HG02884 (cell line): ENCODE measurements at regions not wholly inside any gene's neighbourhood (a gene's known extent, or its start where the extent isn't known, plus 50 kb on each side); places are given as distances from the start of the nearest gene placed in this dataset.
"Not testable (repeated sequence)": the region's sequence is repeated elsewhere in the genome, so short reads cannot be mapped to it uniquely, and the experiment has no call there.

Source experiments
- ATAC-seq: cut with Tn5 transposase; IDR thresholded peaks from one replicate; pipeline ENCODE4 v1.9.1; 2021; ENCODE audit warnings: mild to moderate bottlenecking, moderate library complexity; ENCODE audit not compliant: unreplicated experiment

DNA sequence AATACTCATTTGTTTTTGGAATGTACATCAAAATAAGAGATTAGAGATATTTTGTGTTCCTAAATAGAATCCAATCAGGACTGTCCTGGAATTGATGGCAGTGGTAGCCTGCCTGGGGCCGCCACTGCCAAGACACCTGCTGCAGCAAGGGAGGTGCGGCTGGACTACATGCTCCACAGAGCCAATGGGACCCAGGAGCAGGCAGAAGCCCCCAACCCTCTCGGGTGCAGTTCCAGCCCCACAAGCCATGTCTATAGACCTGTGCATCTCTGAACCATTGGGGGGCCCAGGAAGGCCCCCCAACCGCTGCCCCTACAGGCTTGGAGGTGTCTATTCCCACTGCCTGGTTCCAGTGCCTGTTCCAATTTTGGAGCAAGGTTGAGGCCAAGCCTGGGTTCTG lies 1524.3 kb downstream of the PCDH18 start:
- ATAC-seq, result no peak

DNA sequence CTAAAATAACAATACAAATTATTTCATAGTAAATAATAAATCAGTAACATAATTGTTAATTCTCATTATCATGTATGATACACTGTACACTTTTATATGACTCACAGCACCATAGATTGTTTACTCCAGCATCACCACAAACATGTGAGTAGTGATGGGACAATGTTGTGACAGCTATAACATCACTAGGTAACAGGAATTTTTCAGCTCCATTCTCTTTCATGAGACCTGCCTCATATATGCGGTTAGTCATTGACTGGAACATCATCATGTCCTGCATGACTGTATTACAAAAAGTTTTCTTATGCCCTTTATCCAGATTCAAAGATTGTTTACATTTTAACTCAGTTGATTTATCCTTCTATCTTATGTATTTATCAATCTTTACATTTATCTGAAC lies 1530.0 kb downstream of the PCDH18 start:
- no peak for ATAC-seq

DNA sequence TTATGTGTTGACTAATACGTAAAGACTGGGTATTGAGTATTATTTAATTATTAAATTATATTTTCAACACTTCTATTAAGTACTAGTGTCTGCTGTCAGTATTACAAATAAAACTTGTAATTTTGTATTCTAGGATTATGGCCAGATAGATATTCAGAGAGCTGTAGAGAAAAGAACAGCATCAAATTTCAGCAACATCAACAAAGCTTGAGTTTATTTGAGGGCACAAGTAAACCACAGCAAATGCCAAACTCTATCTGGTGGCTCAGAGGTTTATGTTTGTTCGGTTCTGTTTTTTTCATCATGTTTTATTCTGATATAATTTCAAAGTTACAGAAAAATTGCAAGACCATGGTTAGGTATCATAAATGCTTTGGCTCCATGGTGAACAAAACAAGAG lies 1530.5 kb downstream of the PCDH18 start:
- no peak for ATAC-seq

DNA sequence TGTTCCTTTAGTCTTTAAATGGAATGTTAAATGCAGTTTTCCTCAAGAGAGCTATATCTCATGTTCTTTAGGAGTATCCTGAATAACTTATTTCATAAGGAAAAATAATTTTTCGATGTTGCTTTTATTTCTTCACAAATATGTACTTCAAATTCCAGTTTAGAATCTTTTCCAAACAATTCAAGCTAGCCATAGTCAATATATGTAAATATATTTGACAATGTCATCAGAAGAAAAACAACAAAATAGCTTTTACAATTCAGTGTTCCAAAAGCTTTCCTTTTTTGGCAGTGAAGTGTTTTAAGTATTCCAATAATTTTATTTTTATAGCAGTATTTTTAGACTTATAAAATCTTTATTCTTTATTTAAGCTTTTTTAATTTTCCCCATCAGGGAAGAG lies 1532.0 kb downstream of the PCDH18 start:
- no peak for ATAC-seq

DNA sequence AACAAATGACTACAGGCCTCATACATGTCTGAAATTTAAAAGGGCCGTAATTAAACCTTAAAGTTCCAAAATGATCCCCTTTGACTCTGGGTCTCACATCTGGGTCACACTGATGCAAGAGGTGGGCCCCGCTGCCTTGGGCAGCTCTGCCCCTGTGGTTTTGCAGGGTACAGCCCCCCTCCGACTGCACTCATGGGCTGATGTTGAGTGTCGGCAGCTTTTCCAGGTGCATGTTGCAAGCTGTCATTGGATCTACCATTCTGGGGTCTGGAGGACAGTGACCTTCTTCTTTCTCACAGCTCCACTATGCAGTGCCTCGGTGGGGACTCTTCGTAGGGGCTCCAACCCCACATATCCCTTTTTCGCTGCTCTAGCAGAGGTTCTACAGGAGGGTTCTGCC lies 1537.9 kb downstream of the PCDH18 start:
- no peak for ATAC-seq

DNA sequence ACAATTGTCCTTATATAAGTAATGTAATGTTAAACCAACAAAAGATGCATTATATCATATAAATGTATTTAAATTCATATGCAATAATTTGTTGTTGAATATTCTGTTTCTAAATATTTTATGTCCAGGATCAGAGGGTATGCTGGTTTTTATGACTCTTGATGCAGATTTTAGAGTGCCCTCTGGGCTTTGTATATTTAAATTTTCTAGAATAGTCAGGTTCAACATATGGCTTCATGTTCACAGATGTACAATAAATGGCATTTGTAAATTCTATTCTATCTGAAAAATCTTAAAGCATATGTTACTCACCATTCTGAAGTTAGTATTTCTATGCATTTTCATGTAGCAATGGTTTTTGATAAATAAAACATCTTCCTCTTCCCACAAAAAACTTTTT lies 1555.4 kb downstream of the PCDH18 start:
- no peak for ATAC-seq

DNA sequence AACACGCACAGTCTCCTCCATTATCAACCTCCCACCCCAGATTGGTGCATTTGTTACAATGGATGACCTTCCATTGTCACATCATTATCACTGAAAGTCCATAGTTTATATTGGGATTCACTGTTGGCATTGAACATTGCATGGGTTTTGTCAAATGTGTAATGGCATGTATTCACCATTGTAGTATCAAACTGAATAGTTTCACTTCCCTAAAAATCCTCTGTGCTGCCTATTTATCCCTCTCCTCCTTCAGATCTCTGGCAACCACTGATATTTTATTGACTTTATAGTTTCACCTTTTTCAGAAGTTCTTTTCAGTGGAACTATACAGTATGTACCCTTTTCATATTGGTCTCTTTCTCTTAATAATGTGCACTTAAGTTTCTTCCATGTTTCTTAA lies 1565.4 kb downstream of the PCDH18 start:
- no peak for ATAC-seq

DNA sequence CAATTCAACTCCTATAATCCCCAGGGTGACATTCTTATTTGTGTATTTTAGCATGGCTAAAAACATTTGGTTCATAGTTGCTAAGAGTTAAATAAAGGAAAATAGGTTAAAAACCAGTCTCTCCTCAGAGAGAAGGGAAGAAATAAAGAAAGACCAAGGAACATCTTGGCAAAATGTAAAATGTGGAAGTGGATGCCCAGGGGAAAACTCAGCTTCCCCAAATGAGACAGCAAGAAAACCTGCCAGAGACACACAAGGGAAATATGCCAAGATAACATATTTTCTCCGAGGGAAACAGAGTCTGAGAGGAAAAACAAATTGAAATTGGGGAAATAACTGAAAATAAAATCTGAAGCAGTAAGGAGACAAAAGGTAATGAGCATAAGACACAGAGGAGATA lies 1569.3 kb downstream of the PCDH18 start:
- no peak for ATAC-seq

DNA sequence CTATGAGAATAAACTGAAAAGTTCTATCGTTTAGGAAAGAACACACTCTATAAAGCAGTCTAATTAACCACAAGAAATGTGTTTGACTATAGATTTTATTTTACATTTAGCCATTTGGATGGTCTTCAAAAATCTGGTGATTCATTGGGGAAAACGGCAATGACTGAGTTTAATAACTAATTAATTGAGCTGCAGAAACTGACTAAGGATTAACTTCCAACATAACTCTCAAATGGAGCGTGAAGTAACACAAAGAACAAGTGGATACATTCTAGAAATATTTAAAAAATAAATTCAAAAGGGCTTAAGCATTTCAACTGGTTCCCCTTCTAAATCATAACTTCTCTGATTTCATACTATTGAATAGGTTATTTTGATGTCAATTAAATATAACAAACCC lies 1582.4 kb downstream of the PCDH18 start:
- no peak for ATAC-seq

DNA sequence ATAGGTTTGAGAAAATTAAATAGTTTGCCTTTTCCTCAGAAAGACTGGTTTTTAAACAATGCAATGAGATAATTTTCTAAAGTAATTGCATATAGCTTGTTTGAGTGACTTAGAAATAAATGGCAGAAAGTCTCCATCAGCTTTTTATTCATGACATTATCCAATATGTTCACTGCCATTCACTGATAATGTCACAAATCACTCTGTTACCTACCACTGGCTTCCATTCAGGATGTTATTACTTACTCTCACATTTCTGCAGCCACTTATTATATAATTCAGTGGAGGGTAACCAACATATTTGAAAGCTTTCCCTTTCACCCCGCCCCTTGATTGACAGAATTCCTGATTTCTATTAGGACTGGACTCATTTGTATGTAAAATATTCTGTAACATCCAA lies 1583.5 kb downstream of the PCDH18 start:
- no peak for ATAC-seq

DNA sequence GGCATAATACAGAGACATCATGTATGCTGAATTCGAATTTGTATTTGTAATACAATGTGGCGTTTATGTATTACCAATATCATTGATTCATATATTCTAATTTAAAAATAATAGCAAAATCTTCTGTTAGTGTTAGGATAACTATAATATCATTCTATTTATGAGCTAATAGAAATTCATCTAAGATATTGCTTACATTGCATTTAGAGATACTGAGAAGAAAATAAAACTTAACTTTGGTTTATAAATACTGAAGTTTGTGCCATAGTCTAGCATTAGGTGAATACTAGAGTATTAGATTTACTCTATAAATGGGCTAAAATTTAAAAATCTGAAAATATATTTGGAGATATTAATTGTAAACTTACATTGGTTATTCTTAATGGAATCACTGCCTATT lies 1590.6 kb downstream of the PCDH18 start:
- ATAC-seq, result no peak

DNA sequence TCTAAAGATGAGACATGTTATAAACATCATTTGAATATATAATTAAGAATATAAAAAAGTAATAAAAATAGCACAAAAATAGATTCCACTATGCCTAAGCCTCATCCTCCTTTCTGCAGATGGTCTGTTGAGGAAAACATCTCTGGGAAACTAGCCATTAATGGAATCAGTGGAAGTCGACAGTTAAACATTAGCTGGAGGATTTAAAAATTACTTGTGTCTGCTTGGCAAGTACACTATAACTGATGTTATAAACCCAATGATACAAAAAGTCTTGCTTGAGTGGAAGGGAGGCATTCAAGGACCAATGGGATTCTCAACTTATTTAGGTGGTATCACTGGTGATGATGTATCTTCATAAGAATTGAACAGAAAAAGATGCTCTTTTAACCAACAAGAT lies 1598.3 kb downstream of the PCDH18 start:
- no peak for ATAC-seq

DNA sequence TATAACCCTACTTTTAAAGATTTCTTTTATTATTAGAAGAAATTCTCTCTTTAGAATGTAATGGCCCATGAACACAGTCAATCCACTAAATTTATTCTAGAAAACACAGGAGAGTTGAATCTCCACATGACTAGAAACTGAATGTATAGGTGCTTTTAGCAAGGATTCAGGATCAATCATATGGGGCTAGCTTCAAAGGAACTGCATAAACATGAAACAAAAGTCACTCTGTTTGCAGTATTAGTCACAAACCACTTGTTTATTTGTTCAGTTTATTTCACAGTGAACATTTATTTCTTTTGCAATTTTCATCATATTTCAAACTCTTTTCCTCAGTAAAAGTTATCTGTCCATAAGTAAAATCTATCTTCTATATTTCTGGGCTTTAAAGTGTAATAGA lies 1604.6 kb downstream of the PCDH18 start:
- ATAC-seq, result no peak

DNA sequence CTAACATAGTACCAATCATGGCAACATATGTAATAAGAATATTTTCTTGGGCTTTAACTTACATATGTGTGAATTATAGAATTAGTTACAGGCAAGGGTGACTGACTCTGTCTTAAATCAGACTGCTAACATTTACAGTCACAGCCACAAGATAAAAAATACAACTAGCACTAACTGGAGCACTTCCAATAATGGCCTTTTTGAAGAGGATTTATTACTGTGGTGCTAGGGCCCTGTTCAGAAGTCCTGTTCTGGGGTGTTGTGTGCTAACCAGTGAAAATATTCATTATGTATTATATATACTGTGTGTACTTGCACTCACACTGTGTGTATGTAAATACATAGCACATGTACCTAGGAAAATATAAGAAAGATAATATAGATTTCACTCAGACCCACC lies 1611.2 kb downstream of the PCDH18 start:
- no peak for ATAC-seq

DNA sequence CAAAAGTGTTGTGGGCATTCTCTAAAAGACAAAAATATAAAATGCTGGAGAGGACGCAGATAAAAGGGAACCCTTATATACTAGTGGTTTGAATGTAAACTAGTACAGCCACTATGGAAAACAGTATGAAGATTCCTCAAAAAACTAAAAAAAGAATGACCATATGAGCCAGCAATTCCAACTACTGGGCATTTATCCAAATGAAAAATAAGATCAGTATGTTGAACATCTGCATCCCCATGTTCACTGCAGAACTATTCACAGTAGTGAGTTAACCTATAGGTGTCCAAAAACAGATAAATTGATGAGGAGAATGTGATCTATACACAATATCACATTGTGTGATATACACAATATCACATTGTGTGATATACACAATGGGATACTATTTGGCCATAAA lies 1615.3 kb downstream of the PCDH18 start:
- ATAC-seq, result no peak

DNA sequence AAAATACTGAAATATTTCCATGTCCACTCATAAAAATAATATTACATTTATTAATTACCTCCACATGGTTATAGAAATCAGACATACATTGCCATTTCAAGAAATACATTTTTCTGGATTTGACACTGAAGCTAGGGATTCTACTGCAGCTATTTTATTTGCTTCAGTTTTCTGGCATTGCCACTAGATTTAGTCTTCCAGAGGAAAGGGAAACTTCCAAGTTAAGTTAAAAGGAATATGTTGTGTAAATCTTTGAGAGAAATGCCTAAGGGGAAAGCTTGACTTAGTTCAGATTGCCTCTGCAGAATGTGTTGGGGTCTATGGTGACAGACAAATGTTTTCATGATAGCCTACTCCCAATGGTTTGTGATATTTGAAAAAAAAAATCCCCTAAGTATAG lies 1631.3 kb downstream of the PCDH18 start:
- ATAC-seq, result no peak

DNA sequence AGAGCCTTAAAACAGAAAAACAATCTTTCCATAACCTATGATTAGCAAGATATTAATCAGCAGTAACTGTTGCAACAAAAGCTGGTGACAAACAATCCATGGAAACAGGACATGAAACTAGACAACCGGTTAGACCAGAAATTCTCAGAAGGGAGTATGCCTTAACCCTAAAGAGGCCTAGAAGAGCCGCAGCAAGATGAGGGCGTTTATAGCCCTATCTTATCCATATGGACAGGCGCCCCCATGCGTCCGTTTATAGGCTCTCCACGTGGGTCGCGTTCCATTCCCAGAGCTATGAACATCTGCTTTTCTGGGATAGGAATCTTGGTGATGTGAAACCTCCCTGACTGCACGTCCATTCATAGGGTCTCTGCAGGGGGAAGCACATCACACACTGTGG lies 1662.7 kb upstream of the PABPC4L start:
- ATAC-seq, result not testable (repeated sequence)

DNA sequence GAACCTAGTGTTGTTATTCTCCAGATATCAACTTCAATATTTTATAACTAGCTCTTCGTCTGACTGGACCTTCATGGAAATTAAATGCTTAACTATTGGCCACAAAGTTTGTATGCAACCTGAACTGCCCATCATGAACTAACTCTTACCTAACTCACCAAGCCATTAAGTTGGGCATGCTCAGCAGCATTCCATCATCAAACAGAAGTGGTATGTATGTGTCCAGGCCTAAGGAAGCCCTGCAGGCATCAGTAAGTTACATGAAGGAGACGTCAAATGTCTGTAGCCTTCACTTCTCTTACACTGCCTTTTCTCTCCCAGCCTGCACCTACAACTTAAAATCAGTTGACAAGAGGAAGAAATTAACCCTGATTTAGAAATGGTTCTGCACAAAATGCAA lies 1639.2 kb upstream of the PABPC4L start:
- no peak for ATAC-seq

DNA sequence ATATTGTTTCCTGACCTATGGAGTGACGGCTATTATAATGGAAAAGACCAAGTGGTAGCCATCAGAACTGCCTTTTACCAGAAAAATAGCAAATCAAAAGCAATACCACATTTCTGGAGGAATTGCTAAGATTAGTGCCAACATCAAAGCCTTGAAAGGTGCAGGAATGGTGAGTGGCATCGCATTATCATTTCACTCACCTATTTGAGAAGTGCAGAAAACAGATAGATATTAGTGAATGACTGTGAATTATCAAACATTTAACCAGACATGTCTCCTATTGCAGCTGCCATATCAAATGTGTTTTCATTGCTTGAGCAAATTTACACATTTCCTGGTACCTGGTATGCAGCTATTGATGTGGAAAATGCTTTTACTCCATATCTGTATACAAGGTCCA lies 1638.1 kb upstream of the PABPC4L start:
- no peak for ATAC-seq

DNA sequence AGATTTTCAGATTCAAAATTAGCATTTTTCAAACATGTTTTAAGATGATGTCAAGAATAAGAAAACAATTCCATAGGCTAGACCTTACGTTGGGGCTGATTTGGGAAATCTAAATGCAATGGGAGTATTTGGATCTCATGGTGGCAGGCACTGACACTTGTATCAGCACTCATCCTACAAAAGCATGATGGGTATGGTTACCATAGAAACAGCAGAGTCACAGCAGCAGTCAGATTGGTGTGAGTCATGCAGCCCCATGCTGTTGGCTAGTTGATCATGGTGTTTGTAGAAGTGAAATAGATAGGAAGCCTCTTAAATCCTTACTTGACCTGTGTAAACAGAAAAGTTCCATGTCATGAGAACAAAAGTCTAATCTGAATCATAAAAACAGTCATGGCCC lies 1637.3 kb upstream of the PABPC4L start:
- no peak for ATAC-seq

DNA sequence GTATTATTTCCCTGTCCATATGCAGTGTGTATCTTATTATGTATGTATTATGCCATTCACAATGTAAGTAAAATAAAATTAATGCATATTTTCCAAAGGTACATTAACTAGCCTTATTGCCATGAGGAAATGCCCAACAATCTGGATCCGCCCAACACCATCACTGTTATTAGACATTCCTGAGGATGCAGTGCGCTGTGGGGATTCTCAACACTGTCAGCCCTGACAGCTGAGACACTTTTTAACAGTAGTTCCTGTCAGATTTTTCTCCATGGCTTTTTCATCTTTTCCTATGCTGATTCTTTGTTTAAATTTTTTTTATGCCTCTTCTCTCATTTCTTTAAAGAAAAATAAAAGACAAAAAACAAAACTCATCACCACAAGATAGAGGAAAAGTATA lies 1632.9 kb upstream of the PABPC4L start:
- no peak for ATAC-seq

DNA sequence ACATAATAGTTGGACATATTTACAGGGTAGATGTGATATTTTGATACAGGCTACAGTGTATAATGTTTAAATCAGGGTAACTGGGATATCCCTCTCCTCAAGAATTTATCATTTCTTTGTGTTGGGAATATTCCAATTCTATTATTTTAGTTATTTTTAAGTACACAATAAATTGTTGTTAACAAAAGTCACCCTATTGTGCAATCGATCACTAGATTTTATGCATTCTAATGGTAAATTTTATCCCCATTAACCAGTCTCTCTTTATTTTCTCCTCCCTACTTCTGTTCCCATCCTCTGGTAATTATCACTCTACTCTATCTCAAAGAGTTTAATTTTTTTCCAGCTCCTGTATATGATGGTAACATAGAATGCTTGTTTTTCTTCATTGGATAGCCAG lies 1631.9 kb upstream of the PABPC4L start:
- no peak for ATAC-seq

DNA sequence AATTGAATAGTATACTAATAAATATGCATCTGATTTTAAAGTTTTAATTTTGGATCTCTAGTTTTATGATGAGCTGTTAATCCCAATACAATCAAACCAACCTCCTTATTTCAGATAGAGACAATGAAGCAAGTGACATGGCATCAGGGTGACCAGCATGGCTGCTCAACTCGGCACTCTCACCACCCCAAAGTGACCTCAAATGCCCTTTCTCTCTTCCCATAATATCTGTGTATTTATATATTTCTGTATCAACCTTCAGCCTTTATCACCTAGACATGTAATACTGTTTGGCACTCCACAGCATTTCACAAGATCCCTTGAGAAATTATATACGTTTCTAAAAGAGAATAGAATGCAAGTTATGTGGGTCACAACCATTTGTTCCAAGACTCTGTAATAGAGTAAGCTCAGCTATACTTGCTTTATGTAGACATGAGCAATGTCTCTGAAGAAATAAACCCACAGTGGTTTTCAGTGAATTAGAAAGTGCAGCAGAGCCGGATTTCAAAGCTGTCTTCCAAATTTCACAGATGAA lies 1623.2 kb upstream of the PABPC4L start:
- ATAC-seq, result no peak

DNA sequence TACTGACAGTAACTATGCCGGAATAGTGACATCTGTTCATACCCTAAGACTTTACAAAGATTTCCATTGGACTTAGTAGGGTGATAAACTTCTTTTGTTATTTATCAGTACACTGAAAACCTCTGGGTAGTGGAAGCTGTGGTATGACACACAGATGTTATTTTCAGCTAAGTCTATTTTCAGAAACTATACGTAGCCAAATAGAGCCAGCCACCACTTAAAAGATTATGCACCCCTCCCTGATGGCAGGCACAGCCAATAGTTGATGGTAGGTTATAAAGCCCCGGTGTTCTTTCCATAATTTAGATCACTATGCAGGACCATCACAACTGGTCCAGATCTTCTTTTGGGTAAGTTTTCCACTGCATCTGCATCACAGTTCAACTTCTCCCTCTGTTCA lies 1603.2 kb upstream of the PABPC4L start:
- no peak for ATAC-seq
